GM18505 (cell line): ENCODE measurements at regions not wholly inside any gene's neighbourhood (a gene's known extent, or its start where the extent isn't known, plus 50 kb on each side); places are given as distances from the start of the nearest gene placed in this dataset.

ENCODE experiments used
- ATAC-seq: cut with Tn5 transposase; IDR thresholded peaks from one replicate; pipeline ENCODE4 v1.9.1; 2021; ENCODE audit not compliant: unreplicated experiment
- POLR2A ChIP-seq: IDR thresholded peaks from 4 replicates; pipeline ENCODE4 v1.6.1; 2011; ENCODE audit warnings: borderline replicate concordance; ENCODE audit not compliant: insufficient read depth, insufficient read length; ENCODE audit errors: extremely low read depth

GRCh38 chr13:105464249-105464648, 1071.2 kb downstream of the EFNB2 start:
- no peak for ATAC-seq

GRCh38 chr13:105463011-105463501, 1072.4 kb downstream of the EFNB2 start:
- no peak for ATAC-seq
- no peak for TF ChIP-seq POLR2A

More at GRCh38 chr13:105464249-105464648, 1071.2 kb downstream of the EFNB2 start:
- no peak for TF ChIP-seq POLR2A

GRCh38 chr13:105462098-105462497, 1073.4 kb downstream of the EFNB2 start:
- no peak for TF ChIP-seq POLR2A
- no peak for ATAC-seq

GRCh38 chr13:105452895-105453294, 1082.6 kb downstream of the EFNB2 start:
- ATAC-seq: no peak
- no peak for TF ChIP-seq POLR2A

- no peak for ATAC-seq
- TF ChIP-seq POLR2A: no peak
Measured at GRCh38 chr13:105450784-105451183, 1084.7 kb downstream of the EFNB2 start.

GRCh38 chr13:105448811-105449210, 1086.7 kb downstream of the EFNB2 start:
- TF ChIP-seq POLR2A: no peak
- no peak for ATAC-seq

- no peak for TF ChIP-seq POLR2A
- ATAC-seq: no peak
Measured at GRCh38 chr13:105446197-105446596, 1089.3 kb downstream of the EFNB2 start.

GRCh38 chr13:105445796-105446195, 1089.7 kb downstream of the EFNB2 start:
- ATAC-seq: no peak
- no peak for TF ChIP-seq POLR2A

GRCh38 chr13:105442949-105443699, 1092.3 kb downstream of the EFNB2 start:
- no peak for ATAC-seq

GRCh38 chr13:105442040-105442439, 1093.4 kb downstream of the EFNB2 start:
- TF ChIP-seq POLR2A: no peak
- ATAC-seq: no peak

More at GRCh38 chr13:105442949-105443699, 1092.3 kb downstream of the EFNB2 start:
- TF ChIP-seq POLR2A: no peak

GRCh38 chr13:105441051-105441750, 1094.3 kb downstream of the EFNB2 start:
- no peak for TF ChIP-seq POLR2A

GRCh38 chr13:105436943-105437342, 1098.5 kb downstream of the EFNB2 start:
- ATAC-seq: no peak
- TF ChIP-seq POLR2A: no peak

More at GRCh38 chr13:105441051-105441750, 1094.3 kb downstream of the EFNB2 start:
- ATAC-seq: no peak

- TF ChIP-seq POLR2A: no peak
- ATAC-seq: no peak
Measured at GRCh38 chr13:105432438-105432837, 1103.0 kb downstream of the EFNB2 start.

- no peak for TF ChIP-seq POLR2A
- no peak for ATAC-seq
Measured at GRCh38 chr13:105428811-105429210, 1106.7 kb downstream of the EFNB2 start.
